Peyer's patch (tissue), 4 donors: ENCODE measurements at regions not wholly inside any gene's neighbourhood (a gene's known extent, or its start where the extent isn't known, plus 50 kb on each side); places are given as distances from the start of the nearest gene placed in this dataset.

Source experiments
- POLR2A ChIP-seq, 2 donors: fragments of 450-650 bp; IDR thresholded peaks; one replicate each; pipeline ENCODE4 v1.5.1; 2017; ENCODE audit warnings: antibody characterized with exemption in 2 of 2, mild to moderate bottlenecking in 2 of 2, moderate library complexity in 2 of 2
- TF ChIP-seq, protein P1 (sequence below), 6 experiments: fragments of 450-650 bp in 4 of 6; fragments of 200-600 bp in 2 of 6; sonication (generic) in 1 of 6; IDR thresholded peaks; one replicate each; pipeline ENCODE4 v1.5.1; 2017 to 2019; ENCODE audit warnings: antibody characterized with exemption in 6 of 6, mild to moderate bottlenecking in 3 of 6, moderate library complexity in 1 of 6

DNA sequence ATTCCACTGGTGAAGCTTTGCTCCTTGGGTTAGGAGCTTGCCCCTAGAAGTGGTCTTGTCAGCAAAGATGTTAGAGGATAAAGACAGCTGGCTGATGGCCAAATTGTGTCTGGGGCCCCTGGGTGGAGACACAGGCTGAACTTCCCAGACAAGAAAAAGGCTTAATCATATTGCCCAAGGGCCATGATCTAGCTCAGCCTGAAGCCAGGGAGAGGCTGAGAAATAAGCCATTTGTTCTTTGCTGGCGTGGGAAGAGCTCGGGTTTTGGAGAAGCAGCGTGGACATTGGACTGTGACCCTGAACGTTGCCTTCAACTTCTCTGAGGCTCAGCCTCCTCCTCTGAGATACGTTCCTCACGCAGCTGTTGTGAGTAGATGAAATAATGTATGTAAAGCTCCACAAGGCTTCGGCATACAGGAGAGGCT is 153.0 kb downstream of the ZFP36L2 start:
- TF ChIP-seq, protein P1, sequence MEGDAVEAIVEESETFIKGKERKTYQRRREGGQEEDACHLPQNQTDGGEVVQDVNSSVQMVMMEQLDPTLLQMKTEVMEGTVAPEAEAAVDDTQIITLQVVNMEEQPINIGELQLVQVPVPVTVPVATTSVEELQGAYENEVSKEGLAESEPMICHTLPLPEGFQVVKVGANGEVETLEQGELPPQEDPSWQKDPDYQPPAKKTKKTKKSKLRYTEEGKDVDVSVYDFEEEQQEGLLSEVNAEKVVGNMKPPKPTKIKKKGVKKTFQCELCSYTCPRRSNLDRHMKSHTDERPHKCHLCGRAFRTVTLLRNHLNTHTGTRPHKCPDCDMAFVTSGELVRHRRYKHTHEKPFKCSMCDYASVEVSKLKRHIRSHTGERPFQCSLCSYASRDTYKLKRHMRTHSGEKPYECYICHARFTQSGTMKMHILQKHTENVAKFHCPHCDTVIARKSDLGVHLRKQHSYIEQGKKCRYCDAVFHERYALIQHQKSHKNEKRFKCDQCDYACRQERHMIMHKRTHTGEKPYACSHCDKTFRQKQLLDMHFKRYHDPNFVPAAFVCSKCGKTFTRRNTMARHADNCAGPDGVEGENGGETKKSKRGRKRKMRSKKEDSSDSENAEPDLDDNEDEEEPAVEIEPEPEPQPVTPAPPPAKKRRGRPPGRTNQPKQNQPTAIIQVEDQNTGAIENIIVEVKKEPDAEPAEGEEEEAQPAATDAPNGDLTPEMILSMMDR (IDR thresholded peaks at IDR 0.05) = no peak
- TF ChIP-seq POLR2A (IDR thresholded peaks at IDR 0.05) = no peak
